HG03354 (cell line): ENCODE measurements at regions not wholly inside any gene's neighbourhood (a gene's known extent, or its start where the extent isn't known, plus 50 kb on each side); places are given as distances from the start of the nearest gene placed in this dataset.

Experiments used
- ATAC-seq: cut with Tn5 transposase; IDR thresholded peaks from one replicate; pipeline ENCODE4 v1.9.1; 2021; ENCODE audit warnings: mild to moderate bottlenecking; ENCODE audit not compliant: unreplicated experiment, poor library complexity, severe bottlenecking

- ATAC-seq, result no peak
These were observed 152.0 kb upstream of the TMEM72 start for GRCh38 chr10:44759122-44759521.

GRCh38 chr10:44760513-44760912 is 150.6 kb upstream of the TMEM72 start:
- ATAC-seq, result no peak

- no peak for ATAC-seq
These were observed 150.1 kb upstream of the TMEM72 start for GRCh38 chr10:44761076-44761475.

- no peak for ATAC-seq
These were observed 147.8 kb upstream of the TMEM72 start for GRCh38 chr10:44763331-44763730.

GRCh38 chr10:44765299-44765698 is 145.8 kb upstream of the TMEM72 start:
- no peak for ATAC-seq

GRCh38 chr10:44766631-44767030 is 144.5 kb upstream of the TMEM72 start:
- no peak for ATAC-seq

GRCh38 chr10:44769450-44769849 is 141.7 kb upstream of the TMEM72 start:
- no peak for ATAC-seq

GRCh38 chr10:44771233-44771995 is 139.7 kb upstream of the TMEM72 start:
- ATAC-seq, result no peak

GRCh38 chr10:44773565-44773964 is 137.6 kb upstream of the TMEM72 start:
- no peak for ATAC-seq

GRCh38 chr10:44774676-44775401 is 136.3 kb upstream of the TMEM72 start:
- ATAC-seq, result no peak

- no peak for ATAC-seq
These were observed 135.8 kb upstream of the TMEM72 start for GRCh38 chr10:44775402-44775741.

- no peak for ATAC-seq
These were observed 135.0 kb upstream of the TMEM72 start for GRCh38 chr10:44776181-44776580.

- no peak for ATAC-seq
These were observed 131.6 kb upstream of the TMEM72 start for GRCh38 chr10:44779511-44779910.

- ATAC-seq, result no peak
These were observed 130.7 kb upstream of the TMEM72 start for GRCh38 chr10:44780426-44780825.

GRCh38 chr10:44781131-44781530 is 130.0 kb upstream of the TMEM72 start:
- ATAC-seq, result no peak

GRCh38 chr10:44786286-44786850 is 124.8 kb upstream of the TMEM72 start:
- no peak for ATAC-seq

- no peak for ATAC-seq
These were observed 123.6 kb upstream of the TMEM72 start for GRCh38 chr10:44787480-44788075.

- no peak for ATAC-seq
These were observed 122.7 kb upstream of the TMEM72 start for GRCh38 chr10:44788147-44789129.

GRCh38 chr10:44792119-44792775 is 118.9 kb upstream of the TMEM72 start:
- ATAC-seq, result no peak
